Heart right ventricle (tissue), 16 donors: ENCODE measurements at regions not wholly inside any gene's neighbourhood (a gene's known extent, or its start where the extent isn't known, plus 50 kb on each side); places are given as distances from the start of the nearest gene placed in this dataset.

ENCODE experiments used
- ATAC-seq, 8 donors: fragments of 200-7000 bp; cut with Tn5 transposase; one replicate each; pipeline ENCODE4 v1.9.1; 2020; ENCODE audit warnings: mild to moderate bottlenecking in 8 of 8, moderate library complexity in 8 of 8, moderate number of reproducible peaks in 1 of 8
- DNase-seq, 2 donors: peaks; one replicate each; pipeline ENCODE4 v3.0.0-alpha.2; 2020
- H3K27ac ChIP-seq, 10 donors: fragments of 200-600 bp; sonication (generic) in 2 of 10; one replicate each; pipeline versions ENCODE4 v1.5.0 to v1.8.0; 2020 to 2022; ENCODE audit warnings: mild to moderate bottlenecking in 3 of 10
- H3K27me3 ChIP-seq, 7 donors: fragments of 200-600 bp; one replicate each; pipeline ENCODE4 v1.8.0; 2021 to 2022; ENCODE audit warnings: mild to moderate bottlenecking in 2 of 7
- H3K36me3 ChIP-seq, 9 donors: fragments of 200-600 bp; sonication (generic) in 1 of 9; one replicate each; pipeline versions ENCODE4 v1.5.0 to v1.8.0; 2020 to 2022; ENCODE audit warnings: mild to moderate bottlenecking in 2 of 9
- H3K4me1 ChIP-seq, 9 donors: fragments of 200-600 bp; sonication (generic) in 1 of 9; one replicate each; pipeline versions ENCODE4 v1.5.0 to v1.8.0; 2020 to 2022; ENCODE audit warnings: mild to moderate bottlenecking in 4 of 9
- H3K4me3 ChIP-seq, 10 donors: fragments of 200-600 bp; sonication (generic) in 2 of 10; one replicate each; pipeline versions ENCODE4 v1.5.0 to v1.8.0; 2020 to 2022; ENCODE audit warnings: mild to moderate bottlenecking in 7 of 10, moderate library complexity in 2 of 10
- H3K9me3 ChIP-seq, 11 donors: fragments of 200-600 bp in 10 of 11; sonication (generic) in 2 of 11; one replicate each; pipeline versions ENCODE4 v1.5.0 to v1.8.0; 2013 to 2022; ENCODE audit warnings: mild to moderate bottlenecking in 2 of 11, control low read depth in 1 of 11, moderate library complexity in 1 of 11
- CTCF ChIP-seq, 9 donors: fragments of 200-600 bp; sonication (generic) in 2 of 9; IDR thresholded peaks; one replicate each; pipeline versions ENCODE4 v1.5.0 to v1.8.0; 2021 to 2022; ENCODE audit warnings: antibody characterized with exemption in 9 of 9, mild to moderate bottlenecking in 5 of 9, moderate library complexity in 1 of 9
- WGBS, 2 donors: extraction: QIAGEN DNeasy Blood & Tissue Kit; methylation state at CpG; one replicate each; pipeline ENCODE4 v1.1.7; 2013; ENCODE audit warnings: inconsistent platforms in 1 of 2; 5-methylcytosine and 5-hydroxymethylcytosine counted together
- intact Hi-C, 10 donors: fragments of 100-400 bp; cut with DNase I; formaldehyde crosslinking; loops; one replicate each; pipeline versions ENCODE4 v1.11.1 to v1.14.2; 2022
- donor health status: Arrhythmogenic right ventricular cardiomyopathy.
- donor health status: ischemic (EF 13 %, LVEDD 7.1; RV severe dilation, severe dysfunction).
- donor health status: healthy with polysubstance abuse.
- donor health status: DM: no; HTN: yes; CAD: no.
- donor health status: DM: no; HTN: no; CAD: no.
- donor health status: ischemic (EF 25% LVEDD 6.9; RV normal size, moderate dysfunction).
- donor health status: ischemic (EF 25% LVEDD 5.7; RV mildly dilated, moderate dysfunction).
- donor health status: healthy.
- donor health status: DM: yes; HTN: yes; CAD: no.
- donor health status: Ischemic cardiomyopathy.
- donor health status: ischemic (EF 35%, LVEDD 5.7; RV mildly dilated, moderate dysfunction).
- donor health status: nonischemic (EF 11% LVEDD 7.7; RV severe dilation, severe dysfunction).
- donor health status: DM: yes; HTN: yes; CAD: no.
- donor health status: PGD.
- donor health status: ischemic (EF 29% LVEDD 5.4; RV normal size, mild dysfunction).
- donor health status: nonischemic (EF 23%, LVEDD 6.1; RV moderate dilation, normal function).

GRCh38 chr1:203937678-203938330 lies 76.4 kb downstream of the SNRPE start:
- intact Hi-C loops: no loop called here
- Histone ChIP-seq H3K36me3 (no peaks in the 10 kb centered on the region), H3K27me3 (peaks cover 0 to 18% (median 0%) of the 10 kb centered on the region in 7 donors), H3K27ac (no peak overlapping the region), H3K4me1 (peaks cover 0 to 9% (median 0%) of the 10 kb centered on the region in 9 donors), H3K4me3 (no peak overlapping the region), H3K9me3 (no peaks in the 10 kb centered on the region)
- ATAC-seq (no peak), DNase-seq (no peak)
- TF ChIP-seq CTCF (IDR thresholded peaks at IDR 0.05): no peak
- WGBS, 2 donors: 43 to 54% methylated on average over 5 of the region's 5 CpGs

GRCh38 chr1:203944651-203945404 lies 83.4 kb downstream of the SNRPE start:
- WGBS, 2 donors: 69 to 74% methylated on average over 4 of the region's 4 CpGs
- no peak for ATAC-seq
- H3K4me3 ChIP-seq: no peak overlapping the region
- peaks cover 0 to 8% (median 0%) of the 10 kb centered on the region in 7 donors for H3K27me3 ChIP-seq
- H3K27ac ChIP-seq: no peak overlapping the region
- no peak for TF ChIP-seq CTCF (IDR thresholded peaks at IDR 0.05)
- DNase-seq: no peak
- intact Hi-C loops: no loop called here
- H3K4me1 ChIP-seq: no peaks in the 10 kb centered on the region
- H3K9me3 ChIP-seq: no peaks in the 10 kb centered on the region
- H3K36me3 ChIP-seq: no peaks in the 10 kb centered on the region

- DNase-seq: no peak
- peak overlapping the region in 1 of 10 donors; percentile 10 for H3K27ac ChIP-seq
- H3K4me1 ChIP-seq: no peaks in the 10 kb centered on the region
- intact Hi-C loops: no loop called here
- H3K4me3 ChIP-seq: no peak overlapping the region
- WGBS, 2 donors: 88 to 94% methylated on average over 5 of the region's 5 CpGs
- H3K27me3 ChIP-seq: no peaks in the 10 kb centered on the region
- no peaks in the 10 kb centered on the region for H3K36me3 ChIP-seq
- TF ChIP-seq CTCF (IDR thresholded peaks at IDR 0.05): no peak
- ATAC-seq: no peak
- peaks cover 0 to 32% (median 11%) of the 10 kb centered on the region in 11 donors for H3K9me3 ChIP-seq
Measured at GRCh38 chr1:203954293-203954692, 92.9 kb downstream of the SNRPE start.

- TF ChIP-seq CTCF (IDR thresholded peaks at IDR 0.05): no peak
- no peak for DNase-seq
Measured at GRCh38 chr1:203954788-203955552, 93.6 kb downstream of the SNRPE start.

More at GRCh38 chr1:203954788-203955552, 93.6 kb downstream of the SNRPE start:
- 80 to 85% methylated on average over 5 of the region's 5 CpGs for WGBS, 2 donors
- no peak for ATAC-seq
- H3K36me3 ChIP-seq: no peaks in the 10 kb centered on the region
- H3K27ac ChIP-seq: peak overlapping the region in 1 of 10 donors; percentile 10
- H3K9me3 ChIP-seq: peaks cover 0 to 32% (median 11%) of the 10 kb centered on the region in 11 donors
- intact Hi-C loops: no loop called here
- H3K4me1 ChIP-seq: no peaks in the 10 kb centered on the region
- H3K27me3 ChIP-seq: no peaks in the 10 kb centered on the region
- no peak overlapping the region for H3K4me3 ChIP-seq
